Osteoblast (primary cell): ENCODE measurements at regions not wholly inside any gene's neighbourhood (a gene's known extent, or its start where the extent isn't known, plus 50 kb on each side); places are given as distances from the start of the nearest gene placed in this dataset.
"Not testable (repeated sequence)": the region's sequence is repeated elsewhere in the genome, so short reads cannot be mapped to it uniquely, and the experiment has no call there.

ENCODE experiments used
- DNase-seq: peaks from one replicate; pipeline ENCODE4 v3.0.0; 2011; ENCODE audit warnings: low spot score, mixed read lengths; ENCODE audit not compliant: insufficient read length; ENCODE audit errors: missing footprints
- H2AFZ ChIP-seq: 2 replicates; pipeline ENCODE4 v1.6.0; 2011; ENCODE audit warnings: mild to moderate bottlenecking, low read length
- H3K27ac ChIP-seq: 2 replicates; pipeline ENCODE4 v1.5.1; 2011; ENCODE audit warnings: mild to moderate bottlenecking, low read depth, low read length, moderate library complexity
- H3K27me3 ChIP-seq: 2 replicates; pipeline ENCODE4 v1.6.0; 2012; ENCODE audit warnings: mild to moderate bottlenecking, control low read depth, inconsistent platforms, low read length, moderate library complexity; ENCODE audit not compliant: insufficient read depth
- H3K36me3 ChIP-seq: 2 replicates; pipeline ENCODE4 v1.5.1; 2011; ENCODE audit warnings: mild to moderate bottlenecking, low read length, control low read depth, moderate library complexity; ENCODE audit not compliant: insufficient read depth
- H3K4me1 ChIP-seq: 2 replicates; pipeline ENCODE4 v1.5.1; 2011; ENCODE audit warnings: mild to moderate bottlenecking, low read length, control low read depth, moderate library complexity; ENCODE audit not compliant: insufficient read depth
- H3K4me2 ChIP-seq: 2 replicates; pipeline ENCODE4 v1.6.0; 2011; ENCODE audit warnings: mild to moderate bottlenecking, low read length; ENCODE audit not compliant: insufficient read depth
- H3K4me3 ChIP-seq: fragments of 200-600 bp; sonication (generic); 3 replicates; pipeline ENCODE4 v1.5.1; 2012; ENCODE audit warnings: mild to moderate bottlenecking, low read length, inconsistent platforms; ENCODE audit not compliant: insufficient read depth
- H3K79me2 ChIP-seq: 2 replicates; pipeline ENCODE4 v1.6.0; 2012; ENCODE audit warnings: mild to moderate bottlenecking, low read length, control low read depth, inconsistent platforms; ENCODE audit not compliant: insufficient read depth
- H3K9me3 ChIP-seq: 2 replicates; pipeline ENCODE4 v1.5.1; 2011; ENCODE audit warnings: low read depth, low read length, control low read depth
- H4K20me1 ChIP-seq: 2 replicates; pipeline ENCODE4 v1.6.0; 2012; ENCODE audit warnings: mild to moderate bottlenecking, low read length, control low read depth; ENCODE audit not compliant: insufficient read depth
- TF ChIP-seq, protein P1 (sequence below): IDR thresholded peaks from 2 replicates; pipeline ENCODE4 v1.5.1; 2011; ENCODE audit warnings: mild to moderate bottlenecking, low read depth, low read length, moderate library complexity; ENCODE audit errors: extremely low read depth

DNA sequence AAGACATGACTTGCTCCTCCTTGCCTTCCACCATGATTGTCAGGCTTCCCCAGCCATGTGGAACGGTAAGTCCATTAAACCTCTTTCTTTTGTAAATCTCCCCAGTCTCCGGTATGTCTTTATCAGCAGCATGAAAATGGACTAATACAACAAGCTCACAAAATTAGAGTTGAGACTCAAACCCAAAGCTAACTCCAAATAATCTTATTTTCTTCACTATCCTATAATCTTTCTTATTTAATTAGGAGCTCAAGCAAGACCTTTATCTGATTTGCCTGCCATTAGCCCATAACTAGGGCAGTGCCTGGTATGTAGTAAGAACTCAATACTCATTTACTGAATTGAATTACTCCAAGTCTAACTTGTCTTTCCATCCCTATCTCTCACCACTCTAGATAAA, 289.2 kb downstream of the SUCLG1 start:
- Histone ChIP-seq H3K36me3 (no peaks in the 10 kb centered on the region), H3K9me3 (peaks cover 5% of the 10 kb centered on the region), H3K27ac (no peak overlapping the region), H4K20me1 (no peaks in the 10 kb centered on the region), H3K79me2 (no peaks in the 10 kb centered on the region), H3K4me2 (no peak overlapping the region), H3K4me1 (no peaks in the 10 kb centered on the region), H3K4me3 (no peak overlapping the region), H2AFZ (no peak overlapping the region), H3K27me3 (no peaks in the 10 kb centered on the region)
- DNase-seq: no peak
- TF ChIP-seq, protein P1, sequence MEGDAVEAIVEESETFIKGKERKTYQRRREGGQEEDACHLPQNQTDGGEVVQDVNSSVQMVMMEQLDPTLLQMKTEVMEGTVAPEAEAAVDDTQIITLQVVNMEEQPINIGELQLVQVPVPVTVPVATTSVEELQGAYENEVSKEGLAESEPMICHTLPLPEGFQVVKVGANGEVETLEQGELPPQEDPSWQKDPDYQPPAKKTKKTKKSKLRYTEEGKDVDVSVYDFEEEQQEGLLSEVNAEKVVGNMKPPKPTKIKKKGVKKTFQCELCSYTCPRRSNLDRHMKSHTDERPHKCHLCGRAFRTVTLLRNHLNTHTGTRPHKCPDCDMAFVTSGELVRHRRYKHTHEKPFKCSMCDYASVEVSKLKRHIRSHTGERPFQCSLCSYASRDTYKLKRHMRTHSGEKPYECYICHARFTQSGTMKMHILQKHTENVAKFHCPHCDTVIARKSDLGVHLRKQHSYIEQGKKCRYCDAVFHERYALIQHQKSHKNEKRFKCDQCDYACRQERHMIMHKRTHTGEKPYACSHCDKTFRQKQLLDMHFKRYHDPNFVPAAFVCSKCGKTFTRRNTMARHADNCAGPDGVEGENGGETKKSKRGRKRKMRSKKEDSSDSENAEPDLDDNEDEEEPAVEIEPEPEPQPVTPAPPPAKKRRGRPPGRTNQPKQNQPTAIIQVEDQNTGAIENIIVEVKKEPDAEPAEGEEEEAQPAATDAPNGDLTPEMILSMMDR: no peak

DNA sequence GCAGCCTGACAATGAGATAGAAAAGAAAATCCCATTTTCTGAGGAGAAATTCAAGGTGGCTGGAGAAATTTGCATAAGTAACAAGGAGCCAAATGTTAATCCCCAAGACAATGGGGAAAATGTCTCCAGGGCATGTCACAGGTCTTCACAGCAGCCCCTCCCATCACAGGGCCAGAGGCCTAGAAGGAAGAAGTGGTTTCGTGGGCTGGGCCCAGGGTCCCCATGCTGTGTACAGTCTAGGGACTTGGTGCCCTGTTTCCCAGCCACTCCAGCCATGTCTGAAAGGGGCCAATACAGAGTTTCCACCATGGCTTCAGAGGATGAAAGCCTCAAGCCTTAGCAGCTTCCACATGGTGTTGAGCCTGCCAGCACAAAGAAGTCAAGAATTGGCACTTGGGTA, 290.5 kb downstream of the SUCLG1 start:
- H3K9me3 ChIP-seq, H3K27ac ChIP-seq, H3K27me3 ChIP-seq, H3K79me2 ChIP-seq, DNase-seq, H2AFZ ChIP-seq, H3K4me3 ChIP-seq, H3K4me1 ChIP-seq, H3K4me2 ChIP-seq, H4K20me1 ChIP-seq, H3K36me3 ChIP-seq: not testable (repeated sequence)

GRCh38 chr2:84165256-84165655, 293.8 kb downstream of the SUCLG1 start:
- no peak overlapping the region for H3K4me2 ChIP-seq
- no peaks in the 10 kb centered on the region for H4K20me1 ChIP-seq
- TF ChIP-seq, protein P1: no peak
- no peaks in the 10 kb centered on the region for H3K9me3 ChIP-seq
- H3K4me3 ChIP-seq: no peak overlapping the region
- no peaks in the 10 kb centered on the region for H3K79me2 ChIP-seq
- H3K27ac ChIP-seq: no peak overlapping the region
- H3K36me3 ChIP-seq: no peaks in the 10 kb centered on the region
- no peaks in the 10 kb centered on the region for H3K4me1 ChIP-seq
- H2AFZ ChIP-seq: no peak overlapping the region
- no peaks in the 10 kb centered on the region for H3K27me3 ChIP-seq
- no peak for DNase-seq

DNA sequence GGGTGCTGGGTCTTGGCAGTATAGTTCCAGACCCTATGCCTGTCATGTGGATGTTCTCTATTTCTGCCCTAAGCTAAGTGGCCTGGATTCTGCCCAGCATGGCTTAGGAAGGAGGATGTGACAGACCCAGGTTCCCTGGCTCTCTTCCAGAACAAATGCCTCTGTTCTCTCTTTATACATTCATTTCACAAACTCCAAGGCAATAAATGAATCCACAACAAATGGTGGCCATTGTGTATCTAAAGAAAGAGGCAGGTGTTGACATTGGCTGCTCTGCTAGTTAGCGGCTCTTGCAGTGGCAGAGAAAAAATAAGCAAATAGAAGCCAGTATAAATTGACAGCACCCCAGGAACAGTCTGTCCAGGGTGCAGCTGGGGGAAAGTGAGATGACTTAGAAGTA, 298.6 kb downstream of the SUCLG1 start:
- peaks cover 3% of the 10 kb centered on the region for H3K9me3 ChIP-seq
- no peaks in the 10 kb centered on the region for H4K20me1 ChIP-seq
- H3K27ac ChIP-seq: no peak overlapping the region
- no peak overlapping the region for H3K4me2 ChIP-seq
- no peak overlapping the region for H3K4me3 ChIP-seq
- no peak for DNase-seq
- TF ChIP-seq, protein P1: no peak
- H3K27me3 ChIP-seq: no peaks in the 10 kb centered on the region
- no peak overlapping the region for H2AFZ ChIP-seq
- H3K36me3 ChIP-seq: no peaks in the 10 kb centered on the region
- H3K4me1 ChIP-seq: no peaks in the 10 kb centered on the region
- no peaks in the 10 kb centered on the region for H3K79me2 ChIP-seq

GRCh38 chr2:84158605-84159004, 300.5 kb downstream of the SUCLG1 start:
- Histone ChIP-seq H3K4me2 (no peak overlapping the region), H4K20me1 (no peaks in the 10 kb centered on the region)
- TF ChIP-seq, protein P1: no peak

More at GRCh38 chr2:84158605-84159004, 300.5 kb downstream of the SUCLG1 start:
- Histone ChIP-seq H3K27me3 (no peaks in the 10 kb centered on the region), H3K4me1 (no peaks in the 10 kb centered on the region), H3K36me3 (no peaks in the 10 kb centered on the region), H3K27ac (no peak overlapping the region), H3K9me3 (peaks cover 3% of the 10 kb centered on the region), H2AFZ (no peak overlapping the region), H3K4me3 (no peak overlapping the region), H3K79me2 (no peaks in the 10 kb centered on the region)
- no peak for DNase-seq
